ENCODE measurements at regions not wholly inside any gene's neighbourhood (a gene's known extent, or its start where the extent isn't known, plus 50 kb on each side); places are given as distances from the start of the nearest gene placed in this dataset.
A peak's percentile ranks its signal among the peaks of the same experiment; 100 is the strongest.

DNA sequence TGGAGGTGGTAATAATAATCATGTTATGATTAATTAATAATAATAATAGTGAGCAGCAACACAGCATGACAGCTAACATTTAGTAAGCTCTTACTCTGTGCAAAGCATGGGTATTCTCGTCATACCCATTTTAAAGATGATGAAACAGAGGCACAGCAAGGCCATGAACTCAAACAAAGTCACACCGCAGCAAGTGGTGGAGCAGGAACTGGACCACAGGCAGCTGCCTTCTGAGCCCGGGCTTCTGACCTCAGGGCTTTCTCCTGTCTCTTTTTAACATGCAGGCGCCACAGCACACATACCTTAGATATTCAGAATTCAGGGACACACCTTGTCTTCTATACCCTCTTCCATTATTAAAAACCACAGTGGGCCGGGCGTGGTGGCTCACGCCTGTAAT is 50.7 kb upstream of the SPATA12 start:
- DNase-seq (ENCODE audit: low spot score): no peak

DNA sequence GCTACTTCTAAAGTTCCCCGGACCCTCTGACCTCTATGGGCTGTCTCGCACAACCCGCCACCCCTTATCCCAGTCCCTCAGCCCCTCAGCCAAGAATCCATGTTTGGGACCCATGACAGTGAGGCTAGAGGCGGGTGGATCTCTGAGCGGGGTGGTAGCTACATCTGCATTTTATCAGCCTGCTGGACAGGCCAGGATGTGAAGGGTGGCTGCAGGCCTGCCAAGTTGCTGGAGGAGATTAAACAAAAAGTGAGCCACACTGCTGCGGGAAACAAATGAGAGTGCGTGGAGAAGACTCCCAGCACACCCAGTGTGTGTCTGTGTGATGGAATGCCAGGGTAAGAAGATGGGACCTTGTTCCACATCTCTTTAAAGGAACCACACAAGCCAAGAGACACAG is 51.1 kb upstream of the SPATA12 start:
- DNase-seq (ENCODE audit: low spot score): no peak

DNA sequence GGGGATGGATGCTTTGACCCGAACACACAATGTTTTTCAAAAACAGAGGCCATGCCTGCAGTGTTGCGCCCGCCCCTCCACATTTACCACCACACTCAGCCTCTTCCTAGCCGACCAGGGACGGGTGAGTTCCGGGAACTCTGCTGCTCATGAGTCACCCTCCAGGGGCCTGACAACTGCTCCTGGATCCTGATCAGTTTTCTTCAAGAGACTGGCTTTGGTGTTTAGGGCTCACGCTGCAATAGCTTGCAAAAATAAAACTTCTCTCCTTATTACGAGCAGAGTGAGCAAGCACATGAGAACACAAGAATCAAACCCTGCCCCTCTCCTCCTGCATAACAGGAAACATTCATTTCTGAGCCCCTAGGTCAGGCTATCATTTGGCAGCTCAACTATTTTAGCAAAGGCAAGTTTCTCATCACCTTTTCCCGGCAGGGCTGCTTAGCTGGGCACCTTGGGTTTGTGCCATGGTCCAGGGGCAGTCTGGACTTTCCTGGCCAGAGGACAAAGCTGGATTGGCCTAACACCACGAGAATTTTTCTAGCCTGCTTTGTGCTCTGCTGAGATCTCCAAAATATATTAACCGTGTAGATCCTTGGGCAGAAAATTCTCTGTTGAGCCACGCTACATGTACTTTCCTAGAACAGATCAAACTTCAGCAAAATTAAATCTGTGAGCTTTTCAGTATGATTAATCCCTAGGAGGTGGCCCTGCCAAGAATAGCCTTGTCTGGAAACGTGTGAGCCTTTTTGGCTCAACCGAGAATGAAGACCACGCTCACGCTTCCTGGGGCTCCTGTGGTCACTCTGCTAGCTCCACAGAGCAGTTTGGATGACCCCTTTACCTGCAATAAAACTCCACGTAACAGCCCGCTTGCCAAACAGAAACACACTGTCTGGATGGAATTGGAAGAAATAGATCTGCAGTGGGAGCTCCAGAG is 52.7 kb upstream of the SPATA12 start:
- DNase-seq (ENCODE audit: low spot score): no peak

DNA sequence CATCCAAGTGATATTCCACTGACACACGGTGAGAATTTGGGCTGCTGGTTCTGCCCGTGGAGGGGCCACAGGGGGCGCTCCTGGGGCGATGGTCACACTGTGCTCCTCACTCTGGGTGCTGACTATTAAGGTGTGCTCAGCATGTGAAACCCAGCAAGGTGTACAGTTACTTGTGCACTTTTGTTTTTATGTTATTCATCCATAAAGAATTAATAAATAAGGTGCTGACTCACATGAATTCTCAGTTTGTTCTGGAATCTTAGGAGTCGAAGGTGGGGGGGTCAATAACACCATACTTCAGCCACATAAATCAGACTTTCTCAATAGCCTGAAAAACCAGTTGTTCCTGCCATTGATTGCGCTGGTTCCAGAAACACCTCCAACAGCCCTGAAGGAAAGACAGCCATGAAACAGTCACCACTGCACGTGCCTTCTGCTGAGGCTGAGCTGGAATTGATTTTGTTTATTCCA is 53.5 kb upstream of the SPATA12 start:
- DNase-seq (ENCODE audit: low spot score): no peak

DNA sequence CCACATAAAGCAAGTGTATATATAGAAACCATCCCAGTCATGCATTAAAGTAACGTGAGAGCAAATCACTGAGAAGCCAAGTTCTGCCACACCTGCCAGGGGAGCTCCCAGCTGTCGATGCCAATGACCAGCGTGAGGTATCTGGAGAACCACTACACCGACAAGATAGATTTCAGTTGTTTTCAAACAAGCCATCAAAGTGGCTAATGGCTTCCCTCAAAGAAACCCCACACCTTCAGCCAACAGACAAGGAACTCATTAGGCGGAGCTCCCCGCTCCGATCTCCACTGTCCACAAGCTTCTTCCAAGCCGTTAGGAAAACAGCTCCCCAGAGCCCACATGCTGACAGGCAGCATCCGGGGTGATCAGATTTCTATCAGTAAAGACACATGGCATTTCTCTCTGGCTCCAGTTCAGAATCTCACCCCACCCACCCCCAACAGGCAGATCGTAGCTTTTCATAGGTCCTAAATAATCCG is 54.2 kb upstream of the SPATA12 start:
- DNase-seq (ENCODE audit: low spot score): no peak

DNA sequence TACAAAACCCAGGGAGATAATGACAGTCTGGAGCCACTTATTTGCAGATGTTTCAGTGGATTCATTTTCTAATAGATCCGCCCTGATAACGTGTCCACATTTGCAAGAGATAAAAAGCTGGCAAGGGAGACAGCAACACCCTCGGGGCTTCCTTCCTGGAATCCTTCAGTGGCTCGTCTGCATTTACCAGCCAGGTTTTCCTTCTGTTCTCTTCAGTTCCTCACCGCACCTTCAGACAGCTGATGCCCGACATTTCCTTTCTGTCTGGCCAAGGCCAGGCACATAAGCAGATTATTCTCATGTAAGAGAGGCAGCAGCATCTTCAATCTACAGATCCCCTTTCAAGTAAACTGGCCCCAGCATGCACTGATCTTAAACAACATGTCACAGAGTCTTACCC is 56.2 kb upstream of the SPATA12 start:
- DNase-seq (ENCODE audit: low spot score): no peak

DNA sequence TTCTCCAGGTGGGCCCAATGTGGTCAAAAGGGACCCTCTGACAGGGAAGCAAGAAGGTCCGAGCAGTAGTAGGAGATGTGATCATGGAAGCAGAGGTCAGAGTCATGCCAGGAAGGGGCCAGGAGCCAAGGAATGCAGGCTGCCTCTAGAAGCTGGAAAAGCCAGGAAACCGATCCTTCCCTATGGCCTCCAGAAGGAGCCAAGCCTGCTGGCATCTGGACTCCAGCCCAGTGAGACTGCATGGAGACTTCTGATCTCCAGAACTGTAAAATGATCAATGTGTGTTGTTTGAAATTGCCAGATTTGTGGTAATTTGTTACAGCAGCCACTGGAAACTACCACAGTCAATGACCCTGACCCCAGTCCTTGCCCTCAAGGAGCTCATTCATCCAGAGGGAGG is 56.8 kb upstream of the SPATA12 start:
- DNase-seq (ENCODE audit: low spot score): no peak

DNA sequence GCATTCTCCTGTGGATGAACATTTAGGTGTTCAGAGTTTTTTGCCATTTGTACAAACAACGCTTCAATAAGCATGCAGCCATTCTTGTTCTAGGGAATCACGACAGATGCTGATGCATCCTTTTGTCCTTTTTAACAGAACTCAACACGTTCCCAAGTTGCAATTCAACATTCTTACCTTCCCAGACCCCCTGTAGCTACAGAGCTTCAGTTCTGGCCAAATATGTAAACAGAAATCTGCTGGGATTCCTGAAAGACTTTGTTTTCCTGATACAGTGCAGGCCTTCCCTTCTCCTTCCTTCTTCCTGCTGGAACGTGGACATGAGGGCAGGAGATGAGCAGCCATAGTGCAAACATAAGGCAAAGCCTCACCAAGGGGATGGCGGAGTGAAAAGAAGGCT is 59.1 kb upstream of the SPATA12 start:
- DNase-seq (ENCODE audit: low spot score): no peak

DNA sequence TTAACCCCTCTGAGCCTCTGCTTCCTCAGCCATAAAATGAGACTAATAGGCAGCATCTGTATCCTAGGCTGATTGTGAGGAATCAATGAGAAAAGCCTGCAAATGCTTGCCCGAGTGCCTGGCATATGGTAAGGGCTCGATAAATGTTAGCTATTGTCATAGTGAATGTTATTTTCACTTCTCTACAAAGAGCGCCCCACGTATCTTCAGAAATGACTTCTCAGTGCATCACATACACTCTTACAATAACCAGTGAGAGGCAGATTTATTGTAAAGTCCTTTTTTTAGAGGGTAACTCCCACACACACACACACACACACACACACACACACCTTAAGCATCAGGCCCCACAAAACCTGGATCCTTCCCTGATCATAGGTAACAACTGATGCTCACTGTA is 60.5 kb upstream of the SPATA12 start:
- no peak for DNase-seq (ENCODE audit: low spot score)

DNA sequence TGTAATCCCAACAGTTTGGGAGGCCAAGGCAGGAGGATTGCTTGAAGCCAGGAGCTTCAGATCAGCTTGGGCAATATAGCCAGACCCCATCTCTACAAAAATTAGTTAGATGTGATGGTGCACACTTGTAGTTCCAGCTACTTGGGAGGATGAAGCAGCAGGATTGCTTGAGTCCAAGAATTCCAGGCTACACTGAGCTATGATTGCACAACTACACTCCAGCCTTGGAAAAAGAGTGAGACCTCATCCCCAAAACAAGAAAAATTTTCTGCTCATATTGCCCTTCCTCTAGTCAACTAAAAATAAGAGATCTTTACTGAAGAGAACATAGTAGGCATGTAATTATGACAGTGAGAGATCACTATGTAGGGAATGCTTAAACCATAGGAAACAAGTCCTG is 60.9 kb upstream of the SPATA12 start:
- no peak for DNase-seq (ENCODE audit: low spot score)

DNA sequence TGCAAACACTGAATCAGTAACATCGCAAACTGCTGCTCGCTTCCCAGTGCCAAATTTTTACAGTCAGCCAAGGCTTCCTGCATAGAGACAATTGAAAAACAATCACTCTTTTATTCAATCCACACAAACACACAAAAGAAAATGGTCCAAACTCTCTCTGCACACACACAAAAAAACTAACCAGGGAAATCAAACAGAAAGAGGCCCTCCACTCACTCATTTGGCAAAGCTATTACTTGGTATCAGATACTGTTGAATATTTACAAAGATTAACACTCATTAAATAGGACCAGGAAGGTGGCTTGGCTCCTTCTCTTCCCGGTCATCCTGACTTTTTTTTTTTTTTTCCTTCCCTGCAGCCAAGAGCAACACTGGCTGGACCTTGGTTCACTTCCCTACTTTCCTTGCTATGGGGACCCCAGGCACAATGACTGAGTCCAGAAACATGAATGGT is 62.4 kb upstream of the SPATA12 start:
- DNase-seq (ENCODE audit: low spot score): no peak

DNA sequence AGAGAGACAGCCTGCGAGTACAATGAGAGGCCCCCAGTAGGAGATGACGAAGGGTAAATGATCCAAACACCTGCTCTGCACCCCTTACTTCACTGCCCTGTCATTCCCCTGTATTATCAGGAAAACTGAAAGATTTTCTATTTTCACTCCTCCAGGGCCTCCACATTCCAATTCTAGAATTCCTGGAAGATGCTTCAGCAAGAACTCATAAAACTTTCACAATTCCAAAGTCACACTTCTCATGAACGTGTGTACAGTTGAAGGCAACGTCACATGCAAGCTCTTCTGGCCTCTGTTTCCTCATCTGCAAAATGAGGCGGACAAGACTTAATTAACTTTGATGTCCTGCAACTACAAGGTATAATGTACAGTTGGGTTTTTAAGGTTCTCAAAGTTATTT is 62.8 kb upstream of the SPATA12 start:
- no peak for DNase-seq (ENCODE audit: low spot score)

DNA sequence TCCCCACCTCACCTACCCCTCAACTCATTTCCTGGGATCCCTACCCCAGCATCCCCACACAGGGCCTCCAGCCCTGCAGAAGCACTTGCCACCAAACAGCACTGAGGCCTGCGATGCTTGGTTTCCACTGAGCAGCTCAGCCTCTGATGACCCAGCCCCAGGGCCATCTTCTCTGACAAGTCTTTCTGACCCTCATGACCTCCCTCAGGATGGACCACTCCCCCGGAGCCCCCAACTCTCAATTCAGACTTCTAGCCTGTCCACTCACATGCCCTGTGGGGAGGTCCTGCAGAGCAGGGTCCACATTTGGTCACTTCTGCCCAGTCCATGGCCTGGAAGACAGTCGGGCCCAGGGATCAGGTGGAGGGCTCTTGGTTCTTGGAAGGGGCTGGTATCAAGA is 63.4 kb upstream of the SPATA12 start:
- DNase-seq (ENCODE audit: low spot score): no peak

DNA sequence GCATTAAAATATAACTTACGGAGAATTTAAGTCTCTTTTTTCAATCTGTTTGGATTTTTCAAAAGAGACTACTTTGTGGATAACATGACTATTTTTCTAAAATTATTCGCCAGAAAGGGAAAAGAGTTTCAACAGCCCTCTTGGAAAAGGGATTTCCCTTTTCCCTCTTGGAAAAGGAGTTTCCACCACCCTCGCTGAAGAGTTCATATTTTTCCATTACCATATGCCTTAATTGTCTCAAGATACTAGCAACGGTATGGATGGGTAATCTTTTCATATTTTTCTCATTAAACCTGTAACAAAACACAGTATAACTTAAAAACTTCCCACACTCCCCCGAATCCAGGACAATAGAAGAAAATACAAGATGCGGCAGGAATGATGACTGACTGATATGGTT is 66.1 kb upstream of the SPATA12 start:
- no peak for DNase-seq (ENCODE audit: low spot score)

DNA sequence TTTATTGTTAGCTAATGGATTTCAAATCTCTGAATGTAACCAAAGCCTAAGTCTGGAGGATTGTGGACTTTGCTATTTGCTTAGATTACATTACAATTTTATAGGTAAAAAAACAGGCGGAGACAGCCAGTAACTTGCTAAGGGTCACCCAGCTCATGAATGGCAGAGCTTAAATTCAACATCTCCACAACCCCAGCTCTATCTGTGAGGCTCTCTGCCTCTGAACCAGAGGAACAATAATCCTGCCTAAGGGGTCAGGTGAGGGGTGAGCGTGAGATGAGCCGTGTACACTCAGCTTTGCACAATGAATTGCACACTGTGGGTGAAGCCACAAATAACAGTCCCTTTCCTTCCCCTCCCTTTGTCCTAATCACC is 69.8 kb upstream of the SPATA12 start:
- peak; percentile 37 for DNase-seq (ENCODE audit: low spot score)

DNA sequence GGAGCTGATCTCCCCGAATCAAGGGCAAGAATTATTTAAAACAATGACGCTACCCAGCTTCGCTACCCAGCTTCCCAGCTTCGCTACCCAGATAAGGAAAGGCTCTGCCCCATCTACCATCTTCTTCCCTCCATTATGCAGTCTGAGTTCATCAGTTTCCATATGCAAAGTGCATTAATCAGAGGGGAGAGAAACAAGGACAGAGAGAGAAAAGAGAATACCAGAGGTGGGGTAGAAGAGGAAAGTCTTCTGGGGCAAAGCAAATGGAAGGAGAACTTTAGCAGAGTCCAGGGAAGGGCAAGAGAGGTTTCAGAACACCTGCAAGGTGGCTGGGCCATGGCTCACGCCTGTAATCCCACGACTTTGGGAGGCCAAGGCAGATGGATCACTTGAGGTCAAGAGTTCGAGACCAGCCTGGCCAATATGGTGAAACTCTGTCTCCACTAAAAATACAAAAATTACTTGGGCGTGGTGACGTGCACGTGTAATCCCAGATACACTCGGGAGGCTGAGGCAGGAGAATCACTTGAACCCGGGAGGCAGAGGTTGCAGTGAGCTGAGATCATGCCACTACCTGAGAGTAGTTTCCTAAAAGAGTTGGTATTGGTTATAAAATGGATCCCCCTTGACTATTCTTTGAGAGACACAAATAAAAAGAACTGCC is 70.4 kb upstream of the SPATA12 start:
- DNase-seq (ENCODE audit: low spot score): no peak

DNA sequence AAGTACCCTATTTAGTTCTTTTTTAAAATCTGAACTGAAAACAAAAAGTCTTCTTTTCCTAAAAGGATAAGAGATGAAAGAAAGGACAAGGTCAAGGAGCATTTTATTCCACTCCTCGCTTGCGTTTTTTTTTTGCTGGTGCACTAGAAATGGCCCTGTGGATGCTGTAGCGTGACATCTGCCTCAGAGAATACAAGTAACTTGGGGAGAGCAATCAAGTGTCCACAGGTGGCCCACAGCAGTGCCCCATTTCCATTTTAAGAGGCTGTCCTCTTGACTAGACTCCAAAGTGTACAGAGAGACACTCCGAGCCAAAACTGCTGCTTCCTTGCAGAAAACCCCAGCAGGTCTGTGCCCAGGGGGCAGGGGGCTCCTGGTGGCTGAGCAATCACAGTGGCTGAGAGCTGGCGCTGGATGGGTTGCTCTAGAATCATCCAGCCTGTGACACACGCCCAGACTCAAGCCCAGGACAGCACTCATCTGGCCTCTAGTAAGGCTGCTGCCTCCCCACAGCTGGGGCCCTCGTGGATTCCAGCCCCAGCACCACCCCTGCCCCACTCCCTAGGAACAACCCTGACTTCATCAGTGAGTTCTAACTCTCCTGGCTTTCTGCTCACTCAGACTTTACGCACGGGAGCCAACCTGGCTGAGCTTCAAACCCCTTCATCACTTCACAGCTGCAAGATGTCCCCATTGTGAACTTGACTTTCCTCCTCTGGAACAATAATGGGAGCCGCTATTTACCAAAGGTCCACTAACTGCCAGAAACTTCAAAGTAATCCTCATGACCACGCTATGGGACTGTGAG is 71.1 kb upstream of the SPATA12 start:
- DNase-seq (ENCODE audit: low spot score): no peak

DNA sequence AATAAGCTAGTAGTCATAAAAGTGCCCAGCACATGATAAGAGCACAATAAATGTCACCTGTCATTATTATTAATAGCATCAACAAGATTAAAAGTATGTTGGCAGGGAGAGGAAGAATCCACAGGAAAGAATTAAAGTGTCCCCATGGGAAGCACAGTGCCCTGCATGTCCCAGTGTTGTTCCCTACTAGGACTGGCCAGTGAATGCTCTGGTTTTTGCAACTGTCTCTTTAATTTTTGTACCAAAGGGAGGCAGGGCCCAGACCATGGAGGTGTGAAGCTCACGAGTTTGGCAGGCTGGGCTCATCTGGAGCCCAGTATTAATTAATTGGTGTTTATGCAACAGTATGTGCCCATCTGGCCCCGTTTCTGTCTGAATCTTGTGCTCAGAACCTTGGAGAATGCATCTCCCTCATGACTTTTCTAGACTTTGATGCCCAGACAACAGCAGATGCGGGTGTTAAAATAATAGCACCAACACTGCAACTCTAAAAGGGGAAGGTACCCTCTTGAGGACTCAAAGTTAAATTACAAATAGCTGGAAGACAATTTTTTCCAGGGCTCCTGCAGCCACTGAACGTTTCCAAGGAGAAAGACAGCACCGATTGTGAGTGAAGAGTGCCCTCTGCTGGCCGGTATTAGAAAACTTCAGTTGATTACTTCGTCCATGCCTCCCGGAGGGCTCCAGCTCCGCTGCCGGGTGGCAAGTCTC is 71.9 kb upstream of the SPATA12 start:
- peak; percentile 82 for DNase-seq (ENCODE audit: low spot score)

DNA sequence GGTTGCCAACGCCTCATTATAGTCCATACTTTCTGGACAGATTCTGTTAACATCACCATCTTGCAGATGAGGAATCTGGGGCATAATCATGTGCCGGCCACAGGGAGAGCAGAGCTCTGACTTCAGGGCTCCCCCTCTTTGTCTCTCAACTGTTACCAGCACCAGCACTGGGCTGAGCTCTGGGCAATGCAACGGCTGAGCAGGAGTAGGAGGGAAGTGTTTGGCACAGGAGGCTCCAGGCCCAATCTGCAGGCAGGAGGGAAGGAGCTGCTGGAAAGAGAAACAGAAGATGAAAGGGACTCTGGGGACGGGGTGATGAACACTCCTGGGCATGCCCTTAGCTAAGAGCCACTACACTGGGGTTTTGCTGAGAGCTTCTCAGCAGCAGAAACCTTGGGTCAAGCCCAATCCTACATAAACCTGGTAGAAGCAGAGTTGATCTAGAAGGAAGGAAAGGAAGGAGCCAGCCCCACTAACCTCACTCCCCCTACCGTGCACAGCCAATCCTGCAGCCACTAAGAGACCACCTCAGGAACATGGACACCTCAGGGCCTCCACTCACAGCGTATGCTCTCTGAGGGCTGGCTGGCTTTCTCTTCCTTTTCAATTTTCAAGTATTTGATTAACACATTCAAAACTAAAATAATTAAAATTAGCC is 73.1 kb upstream of the SPATA12 start:
- DNase-seq (ENCODE audit: low spot score): no peak

DNA sequence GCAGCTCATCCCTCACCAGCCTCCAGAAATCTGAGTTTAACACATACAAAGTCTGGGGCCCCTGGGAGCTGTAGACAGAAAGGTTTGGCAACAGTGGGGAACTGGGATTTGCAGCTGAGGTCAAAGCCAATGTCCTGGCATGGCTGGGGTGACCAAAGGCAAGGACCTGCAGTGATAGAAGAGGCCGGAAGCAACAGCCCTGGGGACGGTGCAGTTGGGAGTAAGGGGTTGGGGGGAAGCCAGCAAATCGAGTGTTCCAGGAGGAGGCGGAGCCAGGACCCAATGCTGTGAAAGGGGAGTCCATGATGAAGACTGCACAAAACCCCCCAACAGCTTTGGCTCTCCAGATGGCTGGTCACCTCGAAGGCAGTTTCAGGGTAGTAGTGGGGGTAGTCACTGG is 74.1 kb upstream of the SPATA12 start:
- no peak for DNase-seq (ENCODE audit: low spot score)

DNA sequence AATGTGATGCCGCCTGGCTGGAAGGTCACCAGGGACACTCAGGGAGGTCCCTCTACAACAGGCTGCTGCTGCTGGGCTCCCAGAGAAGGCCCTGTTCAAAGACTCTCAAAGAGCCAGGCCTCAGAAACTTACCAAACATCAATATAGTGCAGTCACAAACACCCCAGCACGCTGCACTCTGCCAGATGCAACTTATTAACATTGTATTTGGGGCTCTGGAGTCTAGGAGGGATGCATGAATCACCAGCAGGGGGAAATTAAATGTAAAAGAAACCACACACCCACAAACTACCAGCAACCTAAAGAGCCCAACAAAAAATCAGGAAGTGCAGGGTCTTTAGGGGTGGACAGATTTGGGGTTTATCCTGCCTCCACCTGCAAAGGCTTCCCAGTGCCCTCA is 74.6 kb upstream of the SPATA12 start:
- no peak for DNase-seq (ENCODE audit: low spot score)
